G401.6 (cell line): ENCODE measurements at regions not wholly inside any gene's neighbourhood (a gene's known extent, or its start where the extent isn't known, plus 50 kb on each side); places are given as distances from the start of the nearest gene placed in this dataset.

Experiments
- FAIRE-seq: peaks from 2 replicates; lab custom pipeline; 2012; peaks lifted over from hg19 to GRCh38; lab: Jason Lieb, UNC

DNA sequence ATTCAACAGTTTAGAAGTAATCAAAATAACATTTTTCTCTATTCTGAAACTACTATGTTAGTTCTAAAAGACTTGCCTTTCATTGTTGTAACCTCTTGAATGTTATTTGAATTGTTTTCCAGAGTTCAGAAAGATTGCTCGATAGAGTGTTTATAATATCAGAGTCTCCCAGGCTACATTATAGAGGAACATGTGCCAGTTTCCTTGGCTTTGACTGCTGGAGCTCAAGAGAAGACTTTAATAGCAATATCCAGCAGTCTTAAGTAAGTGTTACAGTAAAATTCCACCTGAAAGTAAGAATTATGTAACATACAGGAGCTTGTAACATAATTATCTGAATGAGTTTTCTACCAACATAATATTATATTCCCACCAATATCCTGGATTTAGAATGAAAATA, 991.8 kb upstream of the ADGRB3 start:
- FAIRE-seq, result no peak

DNA sequence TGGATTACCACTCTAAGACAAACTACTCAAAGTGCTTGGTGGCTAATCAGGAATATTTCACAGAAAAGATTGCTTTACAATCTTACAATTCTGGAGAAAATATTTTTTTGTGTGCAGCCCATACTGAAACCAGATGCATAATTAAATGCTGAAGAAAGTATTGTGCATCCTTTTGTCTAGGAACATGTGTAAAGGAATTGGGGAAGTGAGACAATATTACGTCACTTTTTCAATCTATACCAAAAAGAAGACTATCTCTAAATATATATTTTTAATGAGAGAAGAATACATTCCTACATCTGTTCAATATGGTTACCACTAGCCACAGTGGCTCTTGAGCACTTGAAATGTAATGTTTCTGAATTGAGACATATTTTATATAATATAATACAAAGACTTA, 992.5 kb upstream of the ADGRB3 start:
- FAIRE-seq, result no peak

DNA sequence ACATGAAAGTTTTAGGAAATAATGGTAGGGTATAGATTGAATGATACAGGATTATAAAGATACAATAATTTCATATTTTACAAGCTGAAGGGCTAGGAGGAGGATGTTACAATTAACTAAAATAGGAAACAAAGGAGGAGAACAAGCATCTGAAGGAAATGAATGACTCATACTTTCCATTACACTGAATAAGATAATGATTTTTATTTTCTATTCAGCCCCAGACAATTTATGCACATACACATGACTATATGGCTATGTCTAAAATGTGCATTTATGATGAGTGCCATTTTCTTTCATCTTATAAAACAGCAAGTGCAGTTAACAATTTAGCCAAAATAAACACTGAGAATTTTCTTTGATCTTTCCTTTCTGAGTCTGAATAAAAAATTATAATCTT, 994.6 kb upstream of the ADGRB3 start:
- no peak for FAIRE-seq

DNA sequence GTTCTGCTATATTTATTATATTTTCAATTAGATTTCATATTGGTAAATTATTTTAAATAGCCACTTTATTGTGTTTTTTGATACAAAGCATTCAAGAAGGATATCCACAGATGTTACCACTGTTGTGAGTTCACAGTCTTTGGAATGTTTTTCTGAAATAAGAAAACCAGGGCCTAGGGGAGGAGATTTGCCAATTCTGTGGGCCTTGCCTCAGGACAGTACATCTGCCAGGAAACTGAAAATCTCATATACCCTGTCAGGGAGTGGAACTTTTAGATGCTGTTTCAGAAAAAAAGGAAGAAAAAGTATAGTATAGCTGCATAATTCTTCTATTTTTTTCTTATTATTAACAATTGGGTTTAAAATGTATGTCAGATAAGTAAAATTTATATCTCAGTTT, 995.9 kb upstream of the ADGRB3 start:
- FAIRE-seq, result no peak

DNA sequence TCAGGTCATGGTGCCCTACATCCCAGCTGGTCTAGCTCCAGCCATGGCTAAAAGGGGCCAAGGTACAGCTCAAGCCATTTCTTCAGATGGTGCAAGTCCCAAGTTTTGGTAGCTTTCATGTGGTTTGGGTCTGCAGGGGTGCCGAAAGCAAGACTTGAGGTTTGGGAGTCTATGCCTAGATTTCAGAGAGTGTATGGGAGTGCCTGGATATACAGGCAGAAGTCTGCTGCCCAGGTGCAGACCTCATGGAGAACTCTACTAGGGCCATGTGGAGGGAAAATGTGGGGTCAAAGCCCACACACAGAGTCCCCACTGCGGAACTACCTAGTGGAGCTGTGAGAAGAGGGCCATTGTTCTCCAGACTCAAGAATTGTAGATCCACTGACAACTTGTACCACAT, 1000.9 kb upstream of the ADGRB3 start:
- FAIRE-seq, result no peak

DNA sequence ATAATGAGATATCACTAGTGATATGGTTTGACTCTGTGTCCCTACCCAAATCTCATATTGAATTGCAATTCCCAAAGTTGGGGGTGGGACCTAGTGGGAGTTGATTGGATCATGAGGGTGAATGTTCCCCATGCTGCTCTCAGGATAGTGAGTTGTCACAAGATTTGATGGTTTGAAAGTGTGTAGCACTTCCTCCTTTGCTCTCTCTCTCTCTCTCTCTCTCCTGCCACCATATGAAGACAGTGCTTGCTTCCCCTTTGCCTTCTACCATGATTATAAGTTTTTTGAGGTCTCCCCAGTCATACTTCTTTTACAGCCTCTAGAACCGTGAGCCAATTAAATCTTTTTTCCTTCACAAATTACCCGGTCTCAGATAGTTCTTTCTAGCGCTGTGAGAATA, 1002.0 kb upstream of the ADGRB3 start:
- FAIRE-seq, result no peak

DNA sequence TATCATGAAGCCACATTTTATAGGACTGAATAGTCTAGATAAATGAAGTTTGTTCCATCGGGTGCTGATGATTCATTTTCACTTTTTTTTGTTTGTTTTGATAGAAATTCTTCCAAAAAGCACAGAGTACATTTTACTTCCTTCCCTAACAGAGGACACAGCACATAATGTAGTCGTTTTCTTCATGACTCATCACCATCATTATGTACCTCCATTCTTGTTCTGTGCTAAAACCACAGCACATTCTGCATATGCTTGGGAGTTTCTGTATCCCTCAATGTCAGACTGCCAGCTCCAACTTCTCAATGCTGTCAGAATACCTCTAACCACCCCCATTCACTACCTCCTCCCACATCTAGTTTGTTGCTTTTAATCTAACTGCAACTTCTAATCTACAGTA, 1004.9 kb upstream of the ADGRB3 start:
- FAIRE-seq, result no peak

DNA sequence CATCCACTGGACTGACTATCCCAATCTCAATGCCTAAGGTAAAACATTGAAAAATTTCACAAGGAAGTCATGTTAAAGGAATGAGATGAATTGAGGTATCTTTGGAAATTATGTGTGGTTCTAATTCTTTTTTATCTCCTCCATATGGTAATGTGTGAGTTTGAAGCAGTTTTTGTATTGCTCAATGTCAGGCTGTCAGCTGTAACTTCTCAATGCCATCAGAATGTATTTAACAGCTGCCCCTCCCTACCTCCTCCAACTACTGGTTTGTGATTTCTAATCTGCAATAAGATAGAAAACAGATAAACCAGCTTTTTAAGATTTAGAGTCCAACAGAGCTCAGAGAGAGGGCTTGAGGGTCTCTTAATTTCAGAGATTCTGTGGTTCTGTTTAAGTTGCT, 1005.8 kb upstream of the ADGRB3 start:
- FAIRE-seq, result no peak

DNA sequence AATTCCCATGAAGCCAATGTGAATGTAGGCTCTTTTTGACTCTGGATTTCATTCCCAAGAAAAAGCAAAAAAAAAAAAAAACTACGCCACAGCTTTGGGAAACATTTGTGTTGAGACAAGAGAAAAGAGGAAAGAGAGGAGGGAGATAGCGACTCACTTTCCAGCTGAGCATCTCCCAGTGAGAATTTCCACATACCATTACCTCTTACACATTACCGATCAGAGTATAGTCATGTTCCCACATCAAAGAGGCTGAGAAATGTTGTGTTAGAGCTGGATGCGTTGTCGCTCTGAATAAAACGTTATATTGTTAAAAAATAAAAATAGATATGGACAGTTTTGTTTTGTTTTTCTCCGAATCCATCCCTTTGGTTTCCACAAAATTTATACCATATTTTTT, 1019.3 kb upstream of the ADGRB3 start:
- FAIRE-seq, result no peak

DNA sequence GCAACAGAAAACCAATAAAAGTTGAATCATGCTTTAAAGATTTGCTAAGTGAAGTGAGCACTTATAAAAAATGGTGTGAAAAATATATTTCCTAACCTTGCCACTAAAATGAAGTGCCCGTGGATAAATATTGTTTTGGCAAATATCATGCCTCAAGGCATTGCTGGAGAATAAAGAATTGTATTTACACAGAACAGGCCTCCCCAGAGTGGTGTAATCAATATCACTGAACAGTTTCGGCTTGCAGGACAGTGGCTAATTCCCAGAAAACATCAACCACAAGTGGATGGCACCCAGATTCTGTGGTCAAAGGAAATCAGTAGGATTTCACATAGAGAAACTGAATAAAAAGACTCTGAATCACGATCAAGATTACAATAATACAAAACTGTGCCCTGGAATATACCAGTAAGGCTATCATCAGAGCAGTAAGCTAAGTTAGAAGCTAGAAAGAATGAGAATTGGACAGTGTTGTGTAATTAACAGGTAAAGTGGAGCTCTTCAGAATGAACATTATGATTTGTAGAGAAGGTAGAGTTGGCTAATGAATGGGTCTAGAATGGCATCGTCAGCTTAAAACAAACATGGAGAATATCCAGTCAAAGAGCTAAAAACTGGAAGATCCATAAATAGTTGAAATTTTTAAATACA, 1026.9 kb upstream of the ADGRB3 start:
- no peak for FAIRE-seq

DNA sequence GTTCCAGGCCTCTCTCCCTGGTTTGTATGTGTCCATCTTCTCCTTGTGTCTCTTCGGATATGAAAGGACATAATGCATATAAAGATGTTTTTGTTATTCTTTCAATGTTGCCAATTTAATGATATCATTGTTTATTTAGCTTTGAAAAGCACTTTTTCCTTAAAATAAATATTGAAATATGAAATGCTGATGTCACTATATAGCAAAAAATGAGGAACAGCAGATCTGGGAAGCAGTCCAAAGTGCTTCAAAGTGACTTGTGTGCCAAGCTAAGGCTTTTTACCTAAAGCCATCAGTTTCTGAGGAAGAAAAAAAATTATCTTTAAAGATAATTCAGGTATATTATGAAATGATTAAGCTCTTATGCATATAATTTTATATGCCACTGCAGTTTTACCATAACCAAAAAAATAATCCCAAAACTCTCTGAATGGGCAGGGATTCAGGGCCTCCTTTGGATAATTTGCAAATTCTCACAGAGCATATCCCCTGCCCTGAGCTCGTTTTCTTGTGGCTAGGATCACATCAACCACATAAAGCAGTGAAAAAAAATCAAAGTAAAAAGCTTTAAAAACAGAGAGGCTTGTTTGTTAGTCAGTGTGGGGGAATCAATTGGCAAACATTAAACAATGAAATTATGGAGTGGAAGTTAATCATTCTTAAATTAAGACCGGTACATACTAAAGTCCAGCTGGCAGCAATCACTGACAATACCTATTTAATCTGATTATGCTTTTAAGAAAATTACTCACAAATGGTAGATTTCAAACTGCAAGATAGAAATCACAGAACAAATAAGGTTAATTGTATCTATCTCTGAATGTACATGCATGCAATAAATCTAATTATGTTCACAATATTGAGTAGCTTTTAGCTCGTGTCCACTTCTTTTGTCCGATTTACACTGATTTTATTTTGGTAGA, 1027.9 kb upstream of the ADGRB3 start:
- no peak for FAIRE-seq

DNA sequence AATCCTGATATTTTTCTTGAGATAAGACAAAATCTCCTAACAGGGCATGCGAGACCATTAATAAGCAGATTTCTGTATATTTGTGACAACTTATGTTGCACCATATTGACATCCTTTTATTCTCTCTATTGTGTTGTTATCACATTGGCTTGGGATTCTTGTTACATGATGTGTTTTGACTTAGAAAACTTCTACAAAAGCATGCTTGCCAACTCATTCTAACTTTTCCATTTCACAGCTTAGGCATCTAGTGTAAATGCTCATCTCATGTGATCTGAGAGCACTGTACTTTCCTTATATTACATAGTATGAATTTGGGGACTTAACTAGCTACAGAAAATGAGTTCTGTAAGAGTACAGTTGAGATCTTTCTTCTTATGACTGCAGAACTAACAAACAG, 1040.7 kb upstream of the ADGRB3 start:
- FAIRE-seq, result no peak

DNA sequence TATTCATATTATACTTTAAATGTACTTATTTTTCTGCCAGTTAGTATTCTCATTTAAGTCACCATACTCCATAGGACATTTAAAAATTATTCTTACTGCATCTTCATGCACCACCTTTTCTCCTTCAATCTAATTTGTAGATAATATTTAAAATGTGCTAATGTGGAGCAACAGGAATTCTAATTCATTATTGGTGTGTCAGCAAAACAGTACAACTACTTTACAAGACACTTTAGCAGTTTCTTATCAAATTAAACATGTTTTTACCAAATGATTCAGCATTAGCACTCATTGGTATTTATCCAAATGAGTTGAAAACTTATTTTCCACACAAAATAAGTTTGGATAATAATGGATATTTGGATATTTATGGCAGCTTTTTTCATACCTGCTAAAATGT, 1041.8 kb upstream of the ADGRB3 start:
- FAIRE-seq, result no peak

DNA sequence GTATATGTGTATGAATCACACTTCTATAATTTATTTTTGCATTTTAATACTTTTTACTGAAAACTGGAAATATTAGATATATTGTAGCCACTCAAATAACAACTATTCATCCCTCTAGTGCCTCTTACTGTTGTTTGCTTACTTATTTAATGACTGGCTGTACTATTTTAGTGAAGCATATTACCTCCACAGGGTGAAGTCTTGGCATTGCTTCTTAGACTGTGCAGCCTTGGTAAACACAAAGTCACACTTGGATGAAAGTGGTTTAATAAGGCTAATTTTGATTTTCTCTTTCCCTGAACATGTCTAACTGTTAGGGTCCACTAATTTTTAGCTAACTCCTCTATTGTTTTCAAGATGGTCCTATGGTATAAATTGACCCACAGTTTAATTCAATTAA, 1043.2 kb upstream of the ADGRB3 start:
- FAIRE-seq, result no peak

DNA sequence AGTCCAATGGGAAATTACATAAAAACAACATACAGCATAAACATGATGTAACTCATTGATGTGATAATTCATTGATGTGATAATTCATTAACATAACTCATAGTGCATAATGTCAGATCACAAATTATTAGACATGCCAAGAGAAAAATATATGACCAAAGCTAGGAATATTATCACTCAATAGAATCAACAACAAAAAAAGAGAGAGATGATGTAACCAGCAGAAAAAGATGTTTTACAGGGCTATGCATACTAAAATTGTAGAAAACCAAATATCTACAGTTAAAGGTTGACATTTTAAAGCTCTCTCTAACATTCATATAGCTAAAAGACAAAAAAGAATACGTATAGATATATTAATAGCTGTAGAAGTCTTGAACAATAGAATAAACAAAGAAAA, 1067.2 kb upstream of the ADGRB3 start:
- no peak for FAIRE-seq

DNA sequence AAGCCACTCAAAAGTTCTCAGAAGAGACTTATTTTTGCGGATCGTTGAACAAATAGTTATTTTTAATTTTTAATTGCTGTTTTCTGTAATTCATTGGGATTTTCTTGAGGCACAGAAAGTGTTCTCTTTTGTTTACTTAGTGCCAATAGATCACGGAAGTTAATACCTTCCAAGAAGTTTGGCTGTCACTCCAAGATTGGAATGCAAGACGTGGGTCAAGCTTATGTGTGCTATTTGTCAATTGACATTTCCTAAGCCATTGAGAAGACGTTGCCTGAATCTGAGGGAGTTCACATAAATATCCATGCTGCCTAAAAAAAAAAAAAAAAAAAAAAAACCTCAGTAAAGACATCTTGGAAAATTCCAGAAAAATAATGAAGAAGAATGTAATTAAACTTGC, 1071.4 kb upstream of the ADGRB3 start:
- no peak for FAIRE-seq

DNA sequence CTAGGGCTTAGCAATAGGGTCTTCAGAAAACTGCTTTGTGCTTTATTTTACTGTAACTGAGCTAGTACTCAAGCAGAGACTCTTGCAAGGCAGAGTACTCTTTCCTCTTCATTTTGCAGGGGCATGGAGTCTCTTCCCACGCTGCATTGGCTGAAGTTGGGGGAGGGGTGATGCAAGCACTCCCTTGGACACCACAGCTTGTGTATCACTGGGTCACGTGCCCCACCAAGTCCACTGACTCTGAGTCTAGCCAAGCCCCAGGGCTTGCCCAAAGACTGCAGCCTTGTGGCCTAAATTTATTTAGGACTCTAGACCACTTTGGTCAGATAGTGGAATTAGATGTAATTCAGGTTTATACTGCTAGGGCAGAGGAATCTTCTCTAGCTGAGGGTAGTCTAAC, 1075.0 kb upstream of the ADGRB3 start:
- no peak for FAIRE-seq

DNA sequence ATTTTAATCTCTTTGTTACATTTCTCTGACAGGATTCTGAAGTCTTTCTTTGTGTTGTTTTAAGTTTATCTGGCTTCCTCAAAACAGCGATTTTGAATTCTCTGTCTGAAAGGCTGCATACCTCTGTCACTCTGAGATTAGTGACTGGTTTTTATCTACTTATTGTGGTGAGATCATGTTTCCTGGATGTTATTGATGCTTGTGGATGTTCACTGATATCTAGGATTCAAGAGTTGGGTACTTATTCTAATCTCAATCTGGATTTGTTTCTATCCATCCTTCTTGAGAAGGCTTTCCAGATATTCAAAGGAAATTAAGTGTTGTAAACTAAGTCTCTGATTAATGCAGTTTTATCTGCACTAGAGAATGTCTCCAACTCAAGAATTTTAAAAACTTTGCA, 1076.1 kb upstream of the ADGRB3 start:
- FAIRE-seq, result no peak

DNA sequence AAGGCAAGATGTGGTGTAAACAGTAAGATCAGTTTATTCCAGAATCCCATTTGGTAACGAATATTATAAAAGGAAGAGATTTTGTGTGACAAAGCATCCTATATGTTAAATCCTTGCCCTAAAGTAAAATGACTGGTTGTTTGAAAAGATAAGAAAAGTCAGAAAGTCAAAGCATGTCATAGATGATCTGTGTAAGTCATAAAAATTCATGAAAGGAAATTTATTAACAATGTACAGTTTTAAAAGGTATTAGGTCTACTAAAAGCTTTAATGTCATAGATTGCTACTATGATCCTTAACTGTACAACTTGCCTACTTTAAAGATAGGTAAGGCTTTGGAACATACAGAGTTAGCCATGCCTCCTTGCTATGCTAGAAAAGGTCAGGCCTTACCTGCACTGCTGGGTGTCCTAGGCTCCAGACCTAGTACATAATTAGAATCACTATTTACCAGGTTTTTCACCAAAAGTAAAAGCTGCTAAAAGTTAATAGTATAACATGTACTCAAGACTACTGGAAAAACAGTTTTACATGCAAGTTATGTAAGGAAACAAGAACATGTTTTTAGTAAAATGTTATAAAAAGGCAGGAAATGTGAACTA, 1090.1 kb upstream of the ADGRB3 start:
- FAIRE-seq, result no peak

DNA sequence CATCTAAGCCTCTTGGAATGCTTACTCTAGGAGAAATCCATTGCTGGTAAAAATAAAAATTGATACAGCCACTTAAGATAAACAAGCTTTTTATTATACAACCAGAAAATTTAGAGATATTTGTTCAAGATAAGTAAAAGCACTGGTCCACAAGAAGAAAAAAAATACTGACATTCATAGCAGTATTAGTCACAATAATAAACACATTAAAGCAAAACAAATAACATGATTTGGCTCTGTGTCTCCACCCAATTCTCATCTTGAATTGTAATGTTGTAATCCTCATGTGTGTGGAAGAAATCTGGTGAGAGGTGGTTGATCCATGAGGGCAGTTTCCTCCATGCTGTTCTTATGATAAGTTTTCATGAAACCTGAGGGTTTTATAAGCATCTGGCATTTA, 1093.5 kb upstream of the ADGRB3 start:
- no peak for FAIRE-seq

DNA sequence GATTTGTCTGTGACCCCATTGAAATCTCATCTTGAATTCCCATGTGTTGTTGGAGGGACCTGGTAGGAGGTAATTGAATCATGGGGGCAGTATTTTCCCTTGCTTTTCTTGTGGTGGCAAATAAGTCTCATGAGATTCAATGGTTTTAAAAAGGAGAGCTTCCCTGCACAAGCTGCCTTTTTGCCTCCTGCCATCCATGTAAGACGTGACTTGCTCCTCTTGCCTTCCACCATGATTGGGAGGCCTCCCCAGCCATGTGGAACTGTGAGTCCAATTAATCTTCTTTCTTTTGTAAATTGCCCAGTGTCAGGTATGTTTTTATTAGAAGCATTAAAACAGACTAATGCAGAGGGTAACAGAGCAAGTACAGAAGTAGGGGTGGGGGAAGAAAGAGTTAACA, 1097.0 kb upstream of the ADGRB3 start:
- FAIRE-seq, result no peak

DNA sequence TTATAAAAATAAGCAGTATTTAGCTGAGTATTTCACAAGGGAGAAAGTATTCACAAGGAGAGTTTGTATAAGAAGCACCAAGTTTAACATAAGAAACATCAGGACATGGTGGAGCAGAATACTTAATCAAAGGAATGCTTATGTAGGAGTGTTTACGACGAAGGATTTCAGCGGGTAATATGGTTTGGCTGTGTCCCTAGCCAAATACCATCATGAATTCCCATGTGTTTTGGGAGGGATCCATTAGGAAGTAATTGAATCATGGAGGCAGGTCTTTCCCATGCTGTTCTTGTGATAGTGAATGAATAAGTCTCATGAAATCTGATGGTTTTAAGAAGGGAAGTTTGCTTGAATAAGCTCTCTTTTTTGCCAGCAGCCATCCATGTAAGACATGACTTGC, 1099.1 kb upstream of the ADGRB3 start:
- FAIRE-seq, result no peak

DNA sequence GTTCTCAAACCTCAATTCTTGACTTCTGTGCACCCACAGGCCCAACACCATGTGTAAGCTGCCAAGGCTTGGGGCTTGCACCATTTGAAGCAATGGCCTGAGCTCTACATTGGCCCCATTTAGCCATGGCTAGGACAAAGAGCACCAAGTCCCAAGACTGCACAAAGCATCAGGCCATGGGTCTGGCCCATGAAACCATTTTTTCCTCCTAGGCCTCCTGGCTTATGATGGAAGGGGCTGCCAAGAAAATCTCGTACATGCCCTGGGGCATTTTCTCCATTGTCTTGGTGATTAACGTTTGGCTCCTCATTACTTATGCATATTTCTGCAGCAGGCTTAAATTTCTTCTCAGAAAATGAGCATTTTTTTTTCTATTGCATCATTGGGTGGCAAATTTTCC, 1128.7 kb upstream of the ADGRB3 start:
- FAIRE-seq, result no peak

DNA sequence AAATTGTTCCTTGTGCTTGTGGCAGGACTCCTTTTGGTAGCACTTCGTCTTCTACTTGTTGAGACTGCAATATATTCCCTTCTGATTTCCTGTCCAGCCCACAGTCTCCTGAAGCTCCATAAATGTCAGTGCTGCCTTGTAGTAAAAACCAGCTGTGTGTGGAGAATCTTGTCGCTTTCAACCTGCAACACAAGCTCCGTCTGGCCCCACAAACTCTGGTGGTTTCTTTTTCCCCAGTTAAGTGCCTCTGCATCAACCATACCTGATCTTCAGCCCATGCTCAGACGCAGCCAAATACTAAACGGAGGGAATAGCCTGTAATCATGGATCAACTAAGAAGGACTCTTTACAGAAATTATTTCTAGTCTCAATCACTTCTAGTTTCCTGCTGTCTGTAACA, 1133.3 kb upstream of the ADGRB3 start:
- FAIRE-seq, result no peak
